Peyer's patch (tissue), 4 donors: ENCODE measurements at regions not wholly inside any gene's neighbourhood (a gene's known extent, or its start where the extent isn't known, plus 50 kb on each side); places are given as distances from the start of the nearest gene placed in this dataset.

Source experiments
- DNase-seq, 3 donors: peaks; one replicate each; pipeline ENCODE4 v3.0.0-alpha.2; 2017 to 2019
- H3K27ac ChIP-seq, 4 donors: fragments of 200-600 bp; sonication (generic); one replicate each; pipeline ENCODE4 v1.5.1; 2016 to 2019
- H3K27me3 ChIP-seq, 2 donors: fragments of 200-600 bp; sonication (generic); one replicate each; pipeline ENCODE4 v1.5.1; 2019
- H3K36me3 ChIP-seq, 3 donors: fragments of 200-600 bp; sonication (generic); one replicate each; pipeline ENCODE4 v1.5.1; 2016 to 2019
- H3K4me1 ChIP-seq, 4 donors: fragments of 200-600 bp; sonication (generic); one replicate each; pipeline ENCODE4 v1.5.1; 2016 to 2019
- H3K4me3 ChIP-seq, 4 donors: fragments of 200-600 bp; sonication (generic); 1 replicate in 3 of 4; 2 replicates in 1 of 4; pipeline ENCODE4 v1.5.1; 2016 to 2019; ENCODE audit warnings: mild to moderate bottlenecking in 1 of 4
- H3K9me3 ChIP-seq, 4 donors: fragments of 200-600 bp; sonication (generic); one replicate each; pipeline ENCODE4 v1.5.1; 2016 to 2019; ENCODE audit warnings: mild to moderate bottlenecking in 1 of 4
- POLR2A ChIP-seq, 2 donors: fragments of 450-650 bp; IDR thresholded peaks; one replicate each; pipeline ENCODE4 v1.5.1; 2017; ENCODE audit warnings: antibody characterized with exemption in 2 of 2, mild to moderate bottlenecking in 2 of 2, moderate library complexity in 2 of 2
- TF ChIP-seq, protein P1 (sequence below), 6 experiments: fragments of 450-650 bp in 4 of 6; fragments of 200-600 bp in 2 of 6; sonication (generic) in 1 of 6; IDR thresholded peaks; one replicate each; pipeline ENCODE4 v1.5.1; 2017 to 2019; ENCODE audit warnings: antibody characterized with exemption in 6 of 6, mild to moderate bottlenecking in 3 of 6, moderate library complexity in 1 of 6

DNA sequence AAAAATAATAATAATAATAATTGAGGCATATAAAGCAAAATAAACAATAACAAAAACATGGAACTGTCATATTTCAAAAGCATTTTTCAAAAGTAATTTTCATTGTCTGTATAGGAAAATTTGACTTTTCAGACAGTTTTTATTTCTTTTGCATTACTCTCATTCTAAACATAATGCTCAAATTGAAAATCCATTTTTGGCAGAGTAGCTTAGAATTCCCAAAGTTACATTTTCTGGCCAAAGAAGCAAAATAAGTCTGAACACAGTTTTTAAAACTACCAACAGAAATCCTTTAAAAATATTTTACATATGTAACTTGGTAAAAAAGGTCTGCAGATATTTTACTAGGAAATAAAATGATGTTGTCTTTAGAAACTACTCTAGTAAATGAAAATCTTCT lies 535.4 kb downstream of the ANKRD7 start:
- H3K4me3 ChIP-seq, result no peak overlapping the region
- TF ChIP-seq POLR2A (IDR thresholded peaks at IDR 0.05), result no peak
- TF ChIP-seq, protein P1, sequence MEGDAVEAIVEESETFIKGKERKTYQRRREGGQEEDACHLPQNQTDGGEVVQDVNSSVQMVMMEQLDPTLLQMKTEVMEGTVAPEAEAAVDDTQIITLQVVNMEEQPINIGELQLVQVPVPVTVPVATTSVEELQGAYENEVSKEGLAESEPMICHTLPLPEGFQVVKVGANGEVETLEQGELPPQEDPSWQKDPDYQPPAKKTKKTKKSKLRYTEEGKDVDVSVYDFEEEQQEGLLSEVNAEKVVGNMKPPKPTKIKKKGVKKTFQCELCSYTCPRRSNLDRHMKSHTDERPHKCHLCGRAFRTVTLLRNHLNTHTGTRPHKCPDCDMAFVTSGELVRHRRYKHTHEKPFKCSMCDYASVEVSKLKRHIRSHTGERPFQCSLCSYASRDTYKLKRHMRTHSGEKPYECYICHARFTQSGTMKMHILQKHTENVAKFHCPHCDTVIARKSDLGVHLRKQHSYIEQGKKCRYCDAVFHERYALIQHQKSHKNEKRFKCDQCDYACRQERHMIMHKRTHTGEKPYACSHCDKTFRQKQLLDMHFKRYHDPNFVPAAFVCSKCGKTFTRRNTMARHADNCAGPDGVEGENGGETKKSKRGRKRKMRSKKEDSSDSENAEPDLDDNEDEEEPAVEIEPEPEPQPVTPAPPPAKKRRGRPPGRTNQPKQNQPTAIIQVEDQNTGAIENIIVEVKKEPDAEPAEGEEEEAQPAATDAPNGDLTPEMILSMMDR (IDR thresholded peaks at IDR 0.05), result no peak
- no peak for DNase-seq
- no peaks in the 10 kb centered on the region for H3K9me3 ChIP-seq
- H3K27ac ChIP-seq, result no peak overlapping the region
- no peaks in the 10 kb centered on the region for H3K36me3 ChIP-seq
- no peaks in the 10 kb centered on the region for H3K27me3 ChIP-seq
- no peaks in the 10 kb centered on the region for H3K4me1 ChIP-seq

DNA sequence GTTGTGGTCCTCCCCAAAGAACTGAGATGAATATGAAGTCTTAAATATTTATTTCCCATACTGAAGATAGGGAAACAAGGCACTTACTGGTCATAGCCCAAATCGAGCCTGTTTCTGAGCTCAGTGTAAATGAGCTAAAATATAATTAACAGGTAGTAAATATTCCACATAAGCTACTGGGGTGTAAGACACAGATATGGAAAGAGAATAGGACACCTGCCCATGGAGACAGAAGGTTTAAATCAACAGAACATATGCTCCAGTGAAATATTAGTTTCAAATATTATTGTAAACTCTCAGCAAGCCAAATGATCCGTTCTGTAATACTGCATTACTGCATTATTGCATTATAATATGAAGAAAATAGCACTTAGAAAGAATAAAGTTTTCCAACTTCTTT lies 537.9 kb downstream of the ANKRD7 start:
- Histone ChIP-seq H3K4me1 (no peaks in the 10 kb centered on the region), H3K9me3 (no peaks in the 10 kb centered on the region), H3K4me3 (no peak overlapping the region), H3K36me3 (no peaks in the 10 kb centered on the region), H3K27me3 (no peaks in the 10 kb centered on the region), H3K27ac (no peak overlapping the region)
- no peak for DNase-seq
- TF ChIP-seq, protein P1 (IDR thresholded peaks at IDR 0.05), result no peak
- TF ChIP-seq POLR2A (IDR thresholded peaks at IDR 0.05), result no peak

DNA sequence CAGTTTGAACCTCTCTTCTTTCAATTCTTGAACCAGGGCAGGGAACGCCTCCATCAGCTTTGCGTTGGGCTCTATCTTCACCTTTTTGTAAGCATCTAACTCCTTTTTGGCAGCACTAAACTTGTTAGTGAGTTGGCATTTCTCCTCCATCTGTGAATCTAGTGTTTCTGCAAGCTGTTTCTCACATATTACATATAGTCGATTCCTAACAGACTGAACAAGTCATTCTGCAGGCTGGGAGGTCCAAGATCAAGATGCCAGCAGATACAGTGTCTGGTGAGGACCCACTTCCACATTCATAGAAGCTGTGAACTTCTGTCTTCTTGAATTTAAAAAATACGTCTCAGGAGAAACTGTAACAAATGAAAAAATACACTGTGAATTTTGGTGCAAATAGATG lies 539.7 kb downstream of the ANKRD7 start:
- Histone ChIP-seq H3K4me3 (no peak overlapping the region), H3K27me3 (no peaks in the 10 kb centered on the region), H3K9me3 (no peaks in the 10 kb centered on the region), H3K36me3 (no peaks in the 10 kb centered on the region), H3K27ac (no peak overlapping the region), H3K4me1 (no peaks in the 10 kb centered on the region)
- TF ChIP-seq POLR2A (IDR thresholded peaks at IDR 0.05), result no peak
- TF ChIP-seq, protein P1 (IDR thresholded peaks at IDR 0.05), result no peak
- no peak for DNase-seq

DNA sequence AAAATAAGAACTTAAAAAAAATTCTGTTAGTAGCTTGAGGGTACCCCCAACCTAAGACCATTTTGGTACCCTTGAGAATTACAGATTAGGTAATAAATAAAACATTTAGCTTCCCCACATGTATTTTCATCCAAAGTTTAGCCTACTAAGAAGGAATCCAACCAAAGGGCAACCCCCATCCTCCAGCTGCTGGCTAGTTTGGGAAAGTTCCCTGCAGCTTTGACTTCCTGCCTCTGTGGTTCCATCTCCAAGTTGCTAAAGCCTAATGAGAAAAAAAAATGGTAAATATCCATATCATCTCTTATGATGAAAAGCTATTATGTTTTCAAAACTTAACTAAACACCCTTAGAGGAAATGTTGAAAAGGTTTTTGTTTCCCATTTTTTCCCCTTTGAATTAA lies 547.2 kb downstream of the ANKRD7 start:
- H3K27me3 ChIP-seq, result no peaks in the 10 kb centered on the region
- no peaks in the 10 kb centered on the region for H3K9me3 ChIP-seq
- no peak overlapping the region for H3K4me3 ChIP-seq
- H3K36me3 ChIP-seq, result no peaks in the 10 kb centered on the region
- DNase-seq, result no peak
- no peaks in the 10 kb centered on the region for H3K4me1 ChIP-seq
- TF ChIP-seq, protein P1 (IDR thresholded peaks at IDR 0.05), result no peak
- no peak for TF ChIP-seq POLR2A (IDR thresholded peaks at IDR 0.05)
- H3K27ac ChIP-seq, result no peak overlapping the region

DNA sequence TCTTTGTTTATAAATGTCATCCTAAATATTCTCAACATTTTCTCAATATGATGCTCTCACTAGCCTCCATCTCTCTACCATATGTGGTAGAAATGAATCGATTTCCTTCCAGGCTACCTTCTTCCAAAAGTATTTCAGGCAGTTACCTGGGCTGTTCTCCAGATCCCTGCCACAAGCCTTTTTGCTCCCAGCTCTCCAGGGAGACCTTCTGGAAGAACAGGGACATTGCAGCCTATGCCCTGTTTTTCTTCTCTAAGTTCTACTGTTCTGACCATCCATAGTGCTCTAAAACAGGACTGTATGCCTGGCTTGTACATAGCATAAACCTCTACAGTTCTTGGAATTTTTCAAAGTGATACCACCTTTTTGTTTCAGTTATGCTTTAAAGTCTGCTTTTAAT lies 552.8 kb downstream of the ANKRD7 start:
- DNase-seq, result no peak
- no peaks in the 10 kb centered on the region for H3K4me1 ChIP-seq
- H3K4me3 ChIP-seq, result no peak overlapping the region
- no peak for TF ChIP-seq POLR2A (IDR thresholded peaks at IDR 0.05)
- TF ChIP-seq, protein P1 (IDR thresholded peaks at IDR 0.05), result no peak
- H3K27ac ChIP-seq, result no peak overlapping the region
- no peaks in the 10 kb centered on the region for H3K9me3 ChIP-seq
- no peaks in the 10 kb centered on the region for H3K27me3 ChIP-seq
- no peaks in the 10 kb centered on the region for H3K36me3 ChIP-seq

DNA sequence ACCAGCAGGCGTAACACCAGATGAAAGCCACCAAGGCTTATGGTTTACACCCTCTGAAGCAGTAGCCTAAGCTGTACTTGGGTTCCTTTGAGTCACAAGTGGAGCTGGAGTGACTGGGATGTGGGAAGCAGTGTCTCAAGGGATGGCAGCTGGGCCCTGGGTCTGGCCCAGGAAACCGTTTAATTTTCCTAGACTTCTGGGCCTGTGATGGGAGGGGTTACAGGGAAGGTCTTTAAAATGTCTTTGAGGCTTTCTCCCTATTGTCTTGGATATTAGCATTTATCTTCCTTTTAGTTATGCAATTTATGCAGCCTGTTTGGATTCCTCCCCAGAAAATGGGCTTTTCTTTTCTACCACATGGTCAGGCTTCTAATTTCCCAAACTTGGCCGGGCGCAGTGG lies 568.2 kb downstream of the ANKRD7 start:
- H3K27ac ChIP-seq, result no peak overlapping the region

More for the DNA sequence above, 568.2 kb downstream of the ANKRD7 start:
- Histone ChIP-seq H3K4me3 (no peak overlapping the region), H3K36me3 (no peaks in the 10 kb centered on the region), H3K27me3 (no peaks in the 10 kb centered on the region), H3K4me1 (no peaks in the 10 kb centered on the region), H3K9me3 (no peaks in the 10 kb centered on the region)
- no peak for TF ChIP-seq POLR2A (IDR thresholded peaks at IDR 0.05)
- TF ChIP-seq, protein P1 (IDR thresholded peaks at IDR 0.05), result no peak
- DNase-seq, result no peak
